Thymus (tissue), 11 donors: ENCODE measurements at regions not wholly inside any gene's neighbourhood (a gene's known extent, or its start where the extent isn't known, plus 50 kb on each side); places are given as distances from the start of the nearest gene placed in this dataset.

ENCODE experiments used
- DNase-seq, 9 donors: peaks; one replicate each; pipeline ENCODE4 v3.0.0-alpha.2; 2013; ENCODE audit warnings: low spot score in 9 of 9, low read depth in 6 of 9, missing footprints in 1 of 9
- H3K27ac ChIP-seq, 2 donors: one replicate each; pipeline ENCODE4 v1.5.1; 2013; ENCODE audit warnings: control low read depth in 1 of 2, low read depth in 1 of 2, low read length in 1 of 2, mild to moderate bottlenecking in 1 of 2, moderate library complexity in 1 of 2
- H3K27me3 ChIP-seq, 2 donors: one replicate each; pipeline ENCODE4 v1.5.1; 2013; ENCODE audit warnings: low read length in 1 of 2; ENCODE audit not compliant: control insufficient read depth in 2 of 2, insufficient read depth in 1 of 2
- H3K36me3 ChIP-seq, 2 donors: one replicate each; pipeline ENCODE4 v1.5.1; 2013; ENCODE audit warnings: low read length in 1 of 2, mild to moderate bottlenecking in 1 of 2, moderate library complexity in 1 of 2; ENCODE audit not compliant: control insufficient read depth in 2 of 2, insufficient read depth in 2 of 2
- H3K4me1 ChIP-seq, 2 donors: one replicate each; pipeline ENCODE4 v1.5.1; 2013; ENCODE audit warnings: low read length in 2 of 2; ENCODE audit not compliant: control insufficient read depth in 2 of 2, insufficient read depth in 2 of 2
- H3K4me3 ChIP-seq, 2 donors: one replicate each; pipeline ENCODE4 v1.5.1; 2013; ENCODE audit warnings: low read length in 2 of 2, control low read depth in 1 of 2, mild to moderate bottlenecking in 1 of 2
- H3K9me3 ChIP-seq, 2 donors: one replicate each; pipeline ENCODE4 v1.5.1; 2013; ENCODE audit warnings: low read length in 1 of 2, mild to moderate bottlenecking in 1 of 2; ENCODE audit not compliant: control insufficient read depth in 2 of 2, insufficient read depth in 1 of 2
- WGBS: extraction: QIAGEN DNeasy Blood & Tissue Kit; methylation state at CpG from one replicate; pipeline ENCODE4 v1.1.7; 2013; 5-methylcytosine and 5-hydroxymethylcytosine counted together
- donor health status: healthy.

DNA sequence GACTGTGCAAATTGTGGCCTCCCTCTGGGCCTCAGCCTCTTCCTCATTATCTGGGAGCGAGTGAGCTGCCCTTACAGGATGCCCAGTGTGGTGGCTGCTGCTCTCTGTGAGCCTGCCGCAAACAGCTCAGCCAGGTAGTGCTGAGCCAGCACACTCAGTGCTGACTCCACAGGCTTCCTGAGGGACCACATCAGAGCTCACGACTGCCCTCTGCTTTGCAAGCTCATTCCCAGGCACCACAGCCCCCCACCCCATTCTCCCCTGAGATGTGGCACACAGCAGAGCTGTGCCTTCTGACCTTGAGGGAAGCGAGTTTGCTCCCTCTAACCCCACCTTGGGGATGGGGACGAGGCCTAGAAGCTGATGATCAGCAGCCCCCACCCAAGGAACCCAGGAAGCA, 230.5 kb upstream of the PPP2R2D start:
- DNase-seq = no peak
- 77% methylated on average over 5 of the region's 5 CpGs for WGBS

GRCh38 chr10:131673396-131673795, 227.4 kb upstream of the PPP2R2D start:
- H3K27ac ChIP-seq = no peak overlapping the region
- WGBS = 88% methylated on average over 7 of the region's 7 CpGs
- no peaks in the 10 kb centered on the region for H3K4me1 ChIP-seq
- H3K27me3 ChIP-seq = no peaks in the 10 kb centered on the region
- no peaks in the 10 kb centered on the region for H3K36me3 ChIP-seq
- H3K4me3 ChIP-seq = no peak overlapping the region
- no peaks in the 10 kb centered on the region for H3K9me3 ChIP-seq
- no peak for DNase-seq

More for the DNA sequence above, 230.5 kb upstream of the PPP2R2D start:
- Histone ChIP-seq H3K27ac (no peak overlapping the region), H3K27me3 (no peaks in the 10 kb centered on the region), H3K9me3 (no peaks in the 10 kb centered on the region), H3K4me1 (no peaks in the 10 kb centered on the region), H3K36me3 (no peaks in the 10 kb centered on the region), H3K4me3 (no peak overlapping the region)

DNA sequence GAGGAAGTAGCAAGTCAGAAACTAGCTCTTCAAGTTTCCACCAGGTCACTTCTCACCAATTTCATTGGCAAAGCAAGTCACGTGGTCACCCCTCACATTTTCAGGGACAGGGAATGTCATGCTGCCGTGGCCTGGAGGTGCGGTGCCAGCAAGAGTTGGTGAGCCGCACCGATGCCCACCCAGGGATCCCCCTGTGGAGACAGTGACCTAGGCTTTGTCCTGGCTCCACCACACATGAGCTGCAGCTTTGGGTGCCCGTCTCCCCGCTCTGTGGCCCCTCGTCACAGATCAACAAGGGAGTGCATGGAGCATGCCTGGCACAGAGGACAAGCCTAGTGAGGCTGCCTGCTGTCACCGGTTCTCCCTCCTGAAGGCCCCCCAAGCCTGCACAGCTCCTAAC, 226.7 kb upstream of the PPP2R2D start:
- Histone ChIP-seq H3K4me1 (no peaks in the 10 kb centered on the region), H3K9me3 (no peaks in the 10 kb centered on the region), H3K4me3 (no peak overlapping the region), H3K27ac (no peak overlapping the region), H3K27me3 (no peaks in the 10 kb centered on the region), H3K36me3 (no peaks in the 10 kb centered on the region)
- 95% methylated on average over 9 of the region's 9 CpGs for WGBS
- no peak for DNase-seq

DNA sequence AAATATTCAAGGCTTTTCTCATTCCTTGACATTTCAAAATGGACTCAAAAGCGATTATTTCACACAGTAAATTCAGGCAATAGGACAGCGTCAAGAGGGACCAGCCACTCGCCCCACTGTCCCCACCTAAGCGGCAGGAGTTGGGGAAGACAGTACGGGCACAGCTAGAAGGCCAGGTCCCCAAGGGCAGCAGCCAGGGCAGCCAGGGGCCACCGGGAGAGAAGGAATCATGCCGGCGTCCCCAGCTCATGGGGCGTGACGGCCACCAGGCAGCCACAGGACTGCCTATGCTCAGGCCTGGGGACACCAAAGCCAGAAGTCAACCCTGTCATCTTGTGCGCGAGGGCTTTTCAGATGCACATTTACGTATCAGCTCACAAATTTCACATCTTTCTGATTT, 225.7 kb upstream of the PPP2R2D start:
- Histone ChIP-seq H3K4me1 (no peaks in the 10 kb centered on the region), H3K9me3 (no peaks in the 10 kb centered on the region), H3K27ac (no peak overlapping the region), H3K27me3 (no peaks in the 10 kb centered on the region), H3K36me3 (no peaks in the 10 kb centered on the region), H3K4me3 (no peak overlapping the region)
- 89% methylated on average over 13 of the region's 13 CpGs for WGBS
- no peak for DNase-seq

- H3K36me3 ChIP-seq = no peaks in the 10 kb centered on the region
- WGBS = 83% methylated on average over 28 of the region's 28 CpGs
- peak in 1 of 9 donors; percentile 24 for DNase-seq
These were observed 224.6 kb upstream of the PPP2R2D start for GRCh38 chr10:131676046-131676799.

GRCh38 chr10:131676800-131677421, 223.9 kb upstream of the PPP2R2D start:
- 28% methylated on average over 19 of the region's 19 CpGs for WGBS
- Histone ChIP-seq H3K27me3 (no peaks in the 10 kb centered on the region), H3K4me1 (no peaks in the 10 kb centered on the region), H3K27ac (no peak overlapping the region), H3K4me3 (no peak overlapping the region), H3K36me3 (no peaks in the 10 kb centered on the region), H3K9me3 (no peaks in the 10 kb centered on the region)
- DNase-seq = peak in 1 of 9 donors; percentile 18

More at GRCh38 chr10:131676046-131676799, 224.6 kb upstream of the PPP2R2D start:
- Histone ChIP-seq H3K27me3 (no peaks in the 10 kb centered on the region), H3K4me3 (no peak overlapping the region), H3K9me3 (no peaks in the 10 kb centered on the region), H3K27ac (no peak overlapping the region), H3K4me1 (no peaks in the 10 kb centered on the region)

DNA sequence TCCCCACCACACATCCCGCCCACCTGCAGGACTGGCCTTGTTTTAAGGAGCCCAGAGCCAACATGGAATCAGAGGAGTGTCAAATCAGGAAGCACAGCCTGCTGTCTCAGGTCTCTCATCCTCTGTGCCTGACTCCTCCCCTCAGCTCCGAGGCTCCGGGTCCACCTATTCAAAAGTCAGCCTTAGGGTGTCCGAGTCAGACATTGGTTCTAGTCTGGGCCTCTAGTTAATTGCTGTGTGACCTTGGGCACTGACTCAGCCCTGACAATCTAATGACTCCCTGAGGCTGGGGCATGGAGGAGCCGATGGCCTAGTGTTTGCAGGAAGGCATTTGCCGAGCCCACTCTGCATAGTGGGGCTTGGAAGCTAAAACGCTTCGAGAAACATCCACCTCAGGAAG, 223.1 kb upstream of the PPP2R2D start:
- no peaks in the 10 kb centered on the region for H3K27me3 ChIP-seq
- H3K4me1 ChIP-seq = no peaks in the 10 kb centered on the region
- 86% methylated on average over 8 of the region's 8 CpGs for WGBS
- no peaks in the 10 kb centered on the region for H3K36me3 ChIP-seq
- H3K27ac ChIP-seq = no peak overlapping the region
- no peak overlapping the region for H3K4me3 ChIP-seq
- no peak for DNase-seq
- H3K9me3 ChIP-seq = no peaks in the 10 kb centered on the region

DNA sequence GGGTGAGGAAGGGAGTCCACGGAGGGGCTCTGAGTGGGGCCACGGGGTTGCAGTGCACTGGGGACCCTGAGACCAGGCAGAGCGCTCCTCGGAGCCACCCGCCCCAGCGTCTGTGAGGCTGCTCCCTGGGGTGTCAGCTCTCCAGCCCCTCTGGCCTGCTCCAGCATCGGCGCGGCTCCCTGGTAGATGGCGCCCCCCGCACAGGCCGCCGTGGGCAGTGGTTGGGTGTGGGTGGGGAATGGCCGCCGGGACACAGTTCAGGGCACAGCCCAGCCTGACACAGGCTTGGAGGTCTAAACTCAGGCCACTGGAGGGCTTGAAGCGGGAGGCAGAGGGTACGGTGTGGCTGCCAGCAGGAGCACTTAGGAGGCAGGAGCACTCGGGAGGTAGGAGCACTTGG, 222.6 kb upstream of the PPP2R2D start:
- no peaks in the 10 kb centered on the region for H3K4me1 ChIP-seq
- H3K9me3 ChIP-seq = no peaks in the 10 kb centered on the region
- no peak for DNase-seq
- 87% methylated on average over 18 of the region's 18 CpGs for WGBS
- no peak overlapping the region for H3K4me3 ChIP-seq
- H3K27me3 ChIP-seq = no peaks in the 10 kb centered on the region
- no peaks in the 10 kb centered on the region for H3K36me3 ChIP-seq
- no peak overlapping the region for H3K27ac ChIP-seq

DNA sequence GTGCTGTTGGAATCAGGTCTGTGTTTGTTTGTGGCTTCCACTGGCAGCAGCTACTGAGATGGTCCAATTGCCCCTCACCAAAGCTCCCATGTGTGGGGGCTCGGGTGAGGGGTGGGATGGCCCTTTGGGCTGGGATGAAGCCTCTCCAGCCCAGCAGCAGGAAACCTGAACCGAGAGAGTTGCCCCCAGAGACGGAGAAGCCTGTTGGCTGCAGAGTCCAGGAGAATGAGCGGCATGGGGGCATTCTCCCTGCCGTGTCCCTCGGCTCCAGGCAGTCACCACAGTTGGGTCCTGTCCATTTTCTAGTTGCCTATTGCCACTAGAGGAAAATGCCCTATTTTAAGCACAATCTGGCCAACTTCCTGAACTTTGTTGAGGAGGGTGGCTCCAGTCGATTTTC, 222.2 kb upstream of the PPP2R2D start:
- DNase-seq = no peak
- 87% methylated on average over 7 of the region's 7 CpGs for WGBS
- H3K27ac ChIP-seq = no peak overlapping the region
- no peaks in the 10 kb centered on the region for H3K27me3 ChIP-seq
- no peaks in the 10 kb centered on the region for H3K36me3 ChIP-seq
- H3K9me3 ChIP-seq = no peaks in the 10 kb centered on the region
- H3K4me1 ChIP-seq = no peaks in the 10 kb centered on the region
- no peak overlapping the region for H3K4me3 ChIP-seq
